HG03060 (cell line): ENCODE measurements at regions not wholly inside any gene's neighbourhood (a gene's known extent, or its start where the extent isn't known, plus 50 kb on each side); places are given as distances from the start of the nearest gene placed in this dataset.
"Not testable (repeated sequence)": the region's sequence is repeated elsewhere in the genome, so short reads cannot be mapped to it uniquely, and the experiment has no call there.

ENCODE experiments used
- ATAC-seq: cut with Tn5 transposase; IDR thresholded peaks from one replicate; pipeline ENCODE4 v1.9.1; 2021; ENCODE audit warnings: low read depth, moderate number of reproducible peaks; ENCODE audit not compliant: unreplicated experiment

- no peak for ATAC-seq
These were observed 86.6 kb upstream of the FRMD6 start for GRCh38 chr14:51564986-51565604.

DNA sequence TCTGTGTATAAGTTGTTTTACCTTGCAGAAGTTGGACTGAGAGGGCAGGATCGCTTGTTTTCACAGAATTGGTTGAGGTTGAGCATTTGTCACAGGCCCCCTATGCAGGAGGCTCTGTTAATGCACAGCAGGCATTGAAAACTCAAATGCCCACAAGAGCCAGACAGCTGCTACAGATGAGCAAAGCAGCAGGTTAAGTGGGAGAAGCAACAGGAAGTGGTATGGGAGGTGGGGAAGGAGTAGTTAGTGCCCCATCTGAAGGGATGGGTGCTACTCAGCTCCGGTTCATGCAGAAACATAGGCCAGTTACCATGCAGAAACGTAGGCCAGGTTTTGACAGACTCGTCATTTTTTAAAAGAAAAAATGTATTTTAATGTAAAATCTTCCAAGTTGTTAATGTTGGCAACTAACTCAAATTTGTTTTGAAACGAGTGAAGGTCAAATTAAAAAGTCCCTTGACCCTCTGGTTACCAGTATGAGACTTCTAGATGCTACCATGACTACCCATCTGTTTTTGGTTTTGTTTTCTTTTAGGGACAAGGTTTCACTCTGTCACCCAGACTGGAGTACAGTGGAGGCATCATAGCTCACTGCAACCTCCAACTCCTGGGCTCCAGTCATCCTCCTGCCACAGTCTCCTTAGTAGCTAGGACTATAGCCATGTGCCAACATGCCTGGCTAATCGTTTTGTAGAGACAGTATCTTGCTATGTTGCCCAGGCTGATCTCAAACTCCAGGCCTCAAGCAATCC lies 84.7 kb upstream of the FRMD6 start:
- no peak for ATAC-seq

DNA sequence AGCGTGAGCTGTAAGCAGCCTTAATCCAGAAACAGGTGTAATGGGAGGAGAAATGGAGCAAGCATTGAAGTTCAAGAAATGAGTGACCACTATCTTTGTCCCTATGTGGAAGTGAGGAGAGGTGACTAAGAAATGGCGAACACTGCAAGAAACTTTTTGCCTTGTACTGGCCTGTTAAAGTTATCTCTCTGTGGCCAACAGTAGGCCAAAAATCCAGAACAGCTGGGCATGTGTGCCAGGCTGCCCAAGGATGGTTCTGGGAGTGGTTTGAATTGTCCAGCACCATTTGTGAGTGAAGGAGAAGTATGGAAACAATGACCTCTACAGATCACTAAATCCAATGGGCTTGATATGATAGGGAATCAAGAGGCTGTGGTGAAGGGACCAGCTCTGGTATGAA lies 83.3 kb upstream of the FRMD6 start:
- no peak for ATAC-seq

- no peak for ATAC-seq
These were observed 78.1 kb upstream of the FRMD6 start for GRCh38 chr14:51573607-51574006.

GRCh38 chr14:51574009-51574408 lies 77.7 kb upstream of the FRMD6 start:
- ATAC-seq, result no peak

DNA sequence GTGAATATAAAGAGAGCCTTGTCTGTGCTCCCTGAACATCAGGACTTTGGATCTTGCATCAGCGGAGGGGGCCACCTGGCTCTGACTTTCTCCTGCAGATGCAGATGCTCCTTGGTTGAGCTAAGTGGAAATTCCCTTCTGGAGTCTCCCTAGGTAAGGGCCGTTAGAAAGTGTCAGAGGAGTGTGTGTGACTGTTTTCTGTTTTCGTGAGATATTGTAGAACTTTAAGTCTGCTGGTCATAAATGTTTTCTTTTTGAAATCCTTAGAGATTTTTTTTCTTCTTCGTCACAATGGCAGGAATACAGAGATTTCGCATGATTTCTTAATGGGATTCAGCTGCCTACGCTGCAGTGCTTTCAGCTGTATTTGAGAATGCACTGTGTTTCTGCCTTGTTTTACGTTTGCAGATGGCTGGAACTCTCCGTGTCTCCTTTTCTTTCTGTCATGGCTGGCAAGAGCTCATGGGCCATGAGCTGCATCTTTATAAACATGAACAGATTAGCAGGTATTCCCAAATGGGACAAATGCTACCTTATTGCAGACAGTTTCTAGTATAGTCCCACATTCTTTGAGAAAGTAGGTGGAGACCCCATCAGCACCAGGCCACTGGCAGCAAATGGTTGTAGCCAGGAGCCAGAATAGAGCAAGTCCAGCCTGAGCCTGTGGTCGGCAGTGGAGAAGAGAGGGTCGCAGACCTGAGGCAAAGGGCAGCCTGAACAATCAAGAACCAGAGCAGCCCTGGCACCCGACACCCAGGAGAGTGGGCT lies 76.2 kb upstream of the FRMD6 start:
- ATAC-seq, result no peak

DNA sequence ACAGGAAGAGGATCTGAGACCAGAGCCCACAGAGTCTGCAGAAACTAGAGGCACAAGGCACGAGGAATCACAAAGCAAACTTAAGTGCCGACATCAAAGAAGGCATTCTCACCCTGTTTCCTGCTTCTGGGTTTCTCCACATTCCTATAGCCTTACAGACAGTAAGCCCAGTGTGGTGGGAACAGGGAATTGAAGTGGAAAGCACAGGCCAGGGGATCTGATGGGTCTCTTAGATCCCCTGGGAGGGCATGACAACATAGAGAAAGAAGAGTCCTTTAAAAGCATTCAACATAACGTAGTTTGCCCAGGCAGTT lies 75.6 kb upstream of the FRMD6 start:
- no peak for ATAC-seq

DNA sequence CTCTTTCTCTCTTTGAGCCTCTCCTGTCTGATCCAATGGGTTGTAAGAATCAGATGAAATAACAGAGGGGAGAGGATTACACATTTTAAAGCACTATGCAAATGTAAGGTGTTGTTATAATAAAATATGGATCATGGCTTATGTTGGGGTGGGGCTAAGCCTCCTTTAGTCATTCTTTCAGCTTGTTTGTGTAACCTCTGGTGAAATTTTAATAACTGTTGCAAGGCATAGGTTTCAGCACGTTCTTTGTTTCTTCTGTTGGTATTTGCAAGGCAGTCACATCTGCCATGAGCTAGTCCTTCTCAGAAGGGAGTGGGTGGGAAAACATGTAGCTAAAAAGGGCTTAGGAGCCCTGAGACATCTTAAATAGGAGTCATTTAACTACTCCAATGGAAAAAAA lies 74.8 kb upstream of the FRMD6 start:
- ATAC-seq, result no peak

- no peak for ATAC-seq
These were observed 72.9 kb upstream of the FRMD6 start for GRCh38 chr14:51578853-51579252.

DNA sequence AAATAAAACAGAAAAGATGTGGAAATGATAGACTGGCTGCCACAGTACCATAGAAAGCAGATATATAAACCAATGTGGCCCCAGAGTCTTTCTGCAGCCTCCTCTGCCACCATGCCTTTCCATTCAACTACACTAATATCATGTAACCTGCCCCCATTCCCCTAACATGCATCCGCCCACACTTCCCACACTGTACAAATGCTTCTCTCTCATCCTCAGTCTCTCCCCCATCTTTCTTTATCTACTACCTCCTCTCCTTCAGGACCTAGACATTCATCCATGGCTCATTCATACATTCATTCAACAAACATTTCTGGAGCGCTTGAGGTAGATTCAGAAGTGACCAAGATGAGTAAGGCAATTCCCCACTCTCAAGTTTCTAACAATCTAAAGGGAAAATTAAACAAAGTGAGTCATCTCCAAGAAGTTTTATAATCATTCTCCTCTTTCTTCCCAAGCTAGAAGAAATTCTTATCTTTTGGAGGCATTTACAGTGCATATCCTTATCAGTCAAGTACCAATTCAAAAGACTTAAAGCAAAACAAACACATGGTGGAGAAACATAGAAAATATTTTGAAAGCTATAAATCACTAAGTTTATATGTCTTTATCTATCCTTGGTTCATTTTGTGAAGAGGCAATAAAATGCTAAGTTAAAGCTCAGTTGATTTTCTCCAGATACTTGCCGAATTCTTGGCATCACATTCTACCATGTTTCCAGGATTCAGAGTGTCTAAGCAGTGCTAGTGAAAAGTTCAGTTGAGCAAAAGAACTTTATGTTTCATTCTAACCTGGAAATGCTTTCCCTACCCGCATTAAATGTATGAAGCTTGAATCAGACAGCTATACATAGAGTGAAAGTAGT lies 70.5 kb upstream of the FRMD6 start:
- no peak for ATAC-seq

GRCh38 chr14:51582437-51582836 lies 69.3 kb upstream of the FRMD6 start:
- no peak for ATAC-seq

DNA sequence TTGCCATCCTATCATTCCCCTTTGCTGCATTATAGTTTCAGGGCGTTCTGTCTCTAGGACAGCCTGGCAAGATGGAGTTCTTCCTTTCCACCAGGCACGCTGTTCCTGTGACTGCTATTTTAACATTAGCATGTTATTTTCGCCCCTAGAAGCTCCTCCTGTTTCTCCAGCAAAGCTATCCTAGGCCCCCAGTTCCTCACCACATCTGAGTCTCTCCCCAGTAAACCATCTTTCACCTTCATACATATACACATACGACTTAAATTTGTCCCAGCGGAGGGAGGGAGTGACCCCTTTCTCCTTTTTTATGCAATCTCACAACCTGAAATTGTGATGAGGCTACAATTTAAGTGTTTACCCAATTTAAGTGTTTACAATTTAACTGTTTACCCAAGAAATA lies 66.7 kb upstream of the FRMD6 start:
- ATAC-seq, result no peak

DNA sequence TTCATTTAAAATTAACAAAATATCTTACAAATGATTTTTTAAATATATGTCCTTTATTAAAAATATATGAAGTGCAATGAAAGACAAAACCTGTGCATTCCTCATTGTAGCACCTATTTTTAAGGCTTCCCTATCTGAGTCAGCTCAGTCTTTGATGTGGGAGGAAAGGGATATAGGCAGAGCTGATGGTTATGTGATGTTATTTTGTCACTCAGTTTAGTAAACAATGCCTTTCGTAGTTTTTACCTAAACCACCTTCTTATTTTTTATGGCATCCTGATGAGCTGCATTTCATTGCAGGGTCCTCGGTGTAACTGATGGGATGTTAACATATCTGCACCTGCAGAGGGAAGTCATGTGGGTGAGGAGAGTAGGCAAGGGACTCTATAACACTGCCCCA lies 58.9 kb upstream of the FRMD6 start:
- no peak for ATAC-seq

- no peak for ATAC-seq
These were observed 58.3 kb upstream of the FRMD6 start for GRCh38 chr14:51593397-51593796.

- ATAC-seq, result no peak
These were observed 55.7 kb upstream of the FRMD6 start for GRCh38 chr14:51595881-51596455.

GRCh38 chr14:51596488-51597117 lies 55.1 kb upstream of the FRMD6 start:
- ATAC-seq, result no peak

DNA sequence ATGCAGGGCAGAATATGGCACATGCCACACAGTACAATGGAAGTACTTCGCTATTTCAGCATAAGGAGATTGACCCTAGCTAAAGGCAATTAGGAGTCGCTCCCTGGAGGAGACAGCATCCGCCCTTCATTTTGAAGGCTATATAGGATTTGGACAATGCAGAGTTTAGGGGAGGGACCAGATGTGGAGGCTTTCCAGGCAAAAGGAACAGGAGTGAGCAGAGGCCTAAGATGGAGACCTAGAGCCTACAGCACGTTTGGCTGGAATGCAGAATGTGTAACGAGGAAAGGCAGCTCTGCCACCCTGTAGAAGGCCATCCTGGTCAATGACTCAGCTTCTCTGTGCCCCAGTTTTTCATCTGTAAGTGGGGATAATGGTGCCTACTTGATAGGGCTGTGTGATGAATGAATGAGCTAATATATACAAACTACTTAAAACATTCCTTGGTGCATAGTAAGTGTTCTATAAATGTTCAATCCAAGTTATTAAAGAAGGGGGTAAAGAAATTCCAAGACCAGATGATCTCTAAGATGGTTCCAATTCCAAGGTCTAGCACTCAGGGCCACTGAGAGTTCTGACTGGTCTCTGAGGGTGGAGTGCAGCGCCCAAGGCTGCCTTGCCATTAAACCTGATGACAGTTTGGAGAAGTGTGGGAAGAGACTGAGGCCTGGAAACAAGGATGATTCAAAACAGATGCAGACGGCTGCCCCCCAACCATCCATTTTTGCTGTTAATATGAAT lies 54.3 kb upstream of the FRMD6 start:
- ATAC-seq, result no peak

GRCh38 chr14:51598924-51599600 lies 52.6 kb upstream of the FRMD6 start:
- not testable (repeated sequence) for ATAC-seq

DNA sequence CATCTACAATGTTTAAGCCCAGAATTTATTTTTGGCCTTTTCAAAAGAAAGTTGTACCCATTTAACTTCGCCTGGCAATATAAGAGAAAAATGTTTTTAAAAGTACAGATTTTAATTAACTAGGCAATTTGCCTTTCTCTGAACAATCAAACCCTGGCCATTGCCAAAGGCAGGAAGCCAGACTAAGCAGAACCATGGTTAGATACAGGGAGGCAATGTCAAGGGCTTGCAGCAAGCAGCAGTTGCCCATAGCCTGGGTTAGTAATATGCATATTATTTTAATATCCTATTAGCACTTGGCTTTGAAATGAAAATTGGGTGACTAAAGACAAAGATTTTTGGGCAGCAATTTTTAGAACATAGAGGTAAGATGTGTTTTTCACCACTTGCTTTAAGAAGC lies 51.1 kb upstream of the FRMD6 start:
- ATAC-seq, result no peak
